RKO (cell line): ENCODE measurements at regions not wholly inside any gene's neighbourhood (a gene's known extent, or its start where the extent isn't known, plus 50 kb on each side); places are given as distances from the start of the nearest gene placed in this dataset.

ENCODE experiments used
- DNase-seq: peaks from one replicate; pipeline ENCODE4 v3.0.0-alpha.2; 2016; ENCODE audit warnings: low spot score

GRCh38 chr22:49506010-49506400, 321.7 kb downstream of the BRD1 start:
- DNase-seq: no peak

GRCh38 chr22:49505337-49506009, 322.2 kb downstream of the BRD1 start:
- DNase-seq: no peak

DNA sequence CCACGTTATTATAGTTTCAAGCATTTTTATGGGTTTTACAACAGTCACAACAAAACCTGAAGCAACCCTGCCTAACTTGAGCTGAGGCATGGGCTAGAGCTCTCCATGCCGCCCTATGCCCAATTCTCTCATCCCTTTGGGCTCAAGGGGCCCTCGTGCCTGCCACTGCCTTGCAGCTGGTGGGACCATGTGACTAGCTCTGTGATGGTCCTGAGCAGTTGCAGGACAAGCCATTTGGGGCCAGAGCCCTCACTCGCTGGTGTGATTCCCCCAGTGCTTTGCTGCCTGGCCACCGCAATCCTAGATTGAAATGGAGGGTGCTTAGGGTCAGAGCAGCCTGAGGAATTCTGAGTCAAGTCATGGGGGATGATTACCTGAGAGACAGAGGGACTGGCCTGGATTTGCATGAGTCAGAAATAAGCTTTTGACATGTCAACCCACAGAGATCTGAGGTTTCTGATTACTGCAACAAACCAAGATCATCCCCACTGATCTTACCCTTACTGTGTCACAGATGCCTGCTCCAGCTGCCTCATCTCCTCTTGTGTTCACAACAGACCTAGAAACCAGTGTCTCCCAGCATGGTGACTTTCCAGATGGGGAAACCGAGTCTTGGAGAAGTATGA, 323.7 kb downstream of the BRD1 start:
- no peak for DNase-seq

DNA sequence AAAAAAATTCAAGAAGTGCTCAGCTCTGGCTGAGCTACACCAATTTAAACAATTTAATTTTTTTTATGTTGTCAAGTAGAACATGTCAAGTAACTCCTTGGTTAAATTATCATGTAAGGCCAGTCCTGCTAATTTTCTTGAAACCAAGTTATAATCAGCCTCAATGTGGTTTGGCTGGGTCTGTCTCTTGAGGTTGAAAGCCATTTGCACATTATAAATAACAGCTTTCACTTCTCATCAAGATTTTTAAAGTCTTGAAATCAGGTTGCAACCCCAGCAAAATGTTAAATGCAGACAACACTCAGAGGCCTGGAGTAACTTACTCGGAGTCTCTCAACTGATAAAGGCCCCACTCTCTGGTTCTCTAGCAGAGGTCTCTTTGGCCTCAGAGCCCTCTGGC, 324.4 kb downstream of the BRD1 start:
- DNase-seq: no peak

DNA sequence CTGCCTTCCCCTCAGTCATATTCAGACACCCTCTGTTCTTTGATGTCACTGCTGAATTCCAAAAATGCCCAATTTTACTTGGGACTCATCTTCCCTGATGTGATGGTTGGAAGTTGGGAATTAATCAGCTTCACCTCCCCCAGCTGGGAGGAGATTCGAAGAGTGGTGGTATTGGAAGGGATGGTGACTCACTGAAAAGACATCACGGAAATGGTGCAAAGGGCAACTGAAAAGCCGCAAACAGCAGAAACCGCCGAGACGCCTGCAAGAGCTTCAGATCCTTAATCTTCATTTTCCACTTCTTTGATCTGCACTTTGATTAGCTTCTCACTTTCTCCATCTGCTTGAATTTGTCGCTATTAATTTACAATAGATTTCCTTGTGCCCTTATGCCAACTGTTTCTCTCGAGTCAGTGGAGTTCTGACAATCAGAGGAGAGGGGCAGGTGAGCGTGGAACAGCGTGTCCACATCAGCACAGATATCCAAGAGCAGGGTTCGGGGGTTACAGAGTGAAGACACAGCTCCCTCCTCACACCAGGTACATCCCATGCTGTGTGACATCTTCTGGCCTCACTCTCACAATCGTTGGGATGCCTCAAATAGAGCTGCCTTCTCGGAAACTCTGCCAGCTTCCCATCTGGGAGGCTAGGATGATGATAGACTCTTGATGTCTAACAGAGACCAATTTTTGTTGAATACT, 325.4 kb downstream of the BRD1 start:
- DNase-seq: no peak

GRCh38 chr22:49500942-49501395, 326.7 kb downstream of the BRD1 start:
- DNase-seq: no peak

DNA sequence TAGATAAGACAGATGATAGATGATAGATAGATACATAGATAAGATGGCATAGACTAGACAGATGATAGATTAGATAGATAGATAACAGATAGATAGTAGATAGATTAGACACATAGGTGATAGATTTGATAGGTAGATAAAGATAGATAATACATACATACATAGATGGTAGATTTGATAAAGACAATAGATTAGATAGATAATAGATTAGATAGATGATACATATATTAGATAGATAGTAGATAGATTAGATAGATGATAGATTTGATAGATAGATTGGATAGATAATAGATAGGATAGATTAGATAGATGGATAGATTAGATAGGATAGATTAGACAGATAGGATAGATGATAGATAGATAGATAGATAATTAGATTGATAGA, 327.6 kb downstream of the BRD1 start:
- DNase-seq: no peak

DNA sequence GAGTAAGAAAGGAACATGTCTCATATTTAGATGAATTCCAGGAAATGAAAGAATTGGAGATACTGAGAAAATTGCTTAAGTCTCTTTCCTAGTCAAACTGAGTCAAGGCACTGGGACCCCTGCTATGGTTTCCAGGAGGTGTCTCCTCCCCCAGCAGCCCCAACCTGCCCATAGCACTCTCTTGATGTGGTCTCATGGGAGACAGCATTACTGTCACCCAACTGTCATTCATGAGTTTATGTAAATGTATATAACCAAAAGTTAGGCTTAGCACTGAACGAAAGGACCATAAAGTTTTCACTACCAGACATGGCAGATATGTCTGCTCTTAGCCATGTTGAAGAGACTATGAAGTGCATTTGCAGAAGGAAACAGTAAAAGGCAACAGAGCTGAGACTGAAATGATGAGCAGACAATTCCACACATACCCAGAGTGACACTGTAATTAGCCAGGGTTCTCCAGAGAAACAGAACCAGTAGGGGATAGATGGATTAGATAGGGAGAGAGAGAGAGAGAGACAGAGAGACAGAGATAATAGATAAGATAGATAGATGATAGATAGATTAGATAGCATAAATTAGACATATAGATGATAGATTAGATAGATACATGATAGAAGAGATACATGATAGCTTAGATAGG, 328.1 kb downstream of the BRD1 start:
- DNase-seq: no peak

- peak; percentile 24 for DNase-seq
Observed at GRCh38 chr22:49497266-49497665, 330.4 kb downstream of the BRD1 start.

GRCh38 chr22:49494555-49494954, 333.1 kb downstream of the BRD1 start:
- DNase-seq: no peak

- DNase-seq: no peak
Observed at GRCh38 chr22:49492741-49493251, 334.9 kb downstream of the BRD1 start.

GRCh38 chr22:49492308-49492707, 335.4 kb downstream of the BRD1 start:
- no peak for DNase-seq

GRCh38 chr22:49491726-49492125, 335.9 kb downstream of the BRD1 start:
- DNase-seq: no peak

DNA sequence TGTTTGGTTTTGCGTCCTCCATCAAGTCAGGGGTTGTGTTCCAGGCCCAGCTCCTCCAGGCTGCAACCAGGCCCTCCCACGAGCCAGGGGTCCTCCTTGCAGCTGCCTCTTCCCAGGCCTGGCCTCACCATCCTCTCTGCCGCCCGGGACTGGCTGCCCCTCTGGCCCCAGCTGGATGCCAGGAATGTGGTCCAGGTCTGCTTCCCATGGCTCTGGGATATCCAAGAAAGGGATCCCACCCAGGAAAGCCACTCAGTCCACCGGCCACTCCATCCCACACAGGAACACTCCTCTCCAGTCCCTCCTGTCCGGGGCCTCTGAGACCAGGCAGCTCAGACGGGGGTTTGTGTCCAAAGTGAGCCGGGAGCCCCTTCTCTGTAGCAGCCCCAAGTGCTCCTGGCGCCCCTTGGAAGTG, 336.4 kb downstream of the BRD1 start:
- no peak for DNase-seq

GRCh38 chr22:49490692-49491091, 337.0 kb downstream of the BRD1 start:
- DNase-seq: no peak

DNA sequence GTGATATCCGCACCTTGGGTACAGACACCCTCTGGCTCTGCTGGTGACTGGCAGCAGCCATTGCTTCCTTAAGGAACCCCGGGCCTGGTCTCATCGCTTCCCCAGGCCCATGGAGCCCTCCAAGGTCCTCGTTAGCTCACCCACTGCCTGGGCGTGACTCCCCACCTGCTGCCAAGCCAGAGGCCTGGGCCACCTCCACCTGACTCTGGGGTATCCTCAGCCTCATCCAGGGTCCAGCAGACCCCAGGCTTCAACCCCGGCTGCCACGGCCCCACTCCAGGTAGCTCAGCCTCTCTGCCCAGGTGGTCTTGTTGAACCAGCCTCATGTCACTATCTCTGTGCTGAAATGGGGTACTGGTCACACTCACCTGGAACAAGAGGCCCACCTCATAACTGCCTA, 337.9 kb downstream of the BRD1 start:
- no peak for DNase-seq

DNA sequence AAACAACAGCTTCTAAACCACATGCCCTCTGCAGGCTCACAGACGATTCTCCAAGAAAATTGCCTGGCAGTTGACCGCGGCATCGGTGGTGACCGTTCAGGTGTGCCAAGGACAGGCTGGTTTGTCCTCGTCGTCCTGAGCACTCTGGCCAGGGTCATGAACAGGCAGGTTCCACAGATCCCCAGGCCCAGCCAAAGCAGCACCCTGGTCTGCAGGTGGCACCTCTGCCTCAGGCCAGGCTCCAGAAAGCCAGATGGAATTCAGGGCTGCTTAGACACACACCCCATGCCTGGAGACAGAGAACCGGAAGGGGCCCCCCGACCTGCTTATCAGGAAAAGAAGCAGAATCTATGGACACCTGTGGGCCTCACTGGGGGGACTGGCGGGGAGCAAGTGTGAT, 338.7 kb downstream of the BRD1 start:
- DNase-seq: no peak

GRCh38 chr22:49487950-49488349, 339.7 kb downstream of the BRD1 start:
- DNase-seq: no peak

DNA sequence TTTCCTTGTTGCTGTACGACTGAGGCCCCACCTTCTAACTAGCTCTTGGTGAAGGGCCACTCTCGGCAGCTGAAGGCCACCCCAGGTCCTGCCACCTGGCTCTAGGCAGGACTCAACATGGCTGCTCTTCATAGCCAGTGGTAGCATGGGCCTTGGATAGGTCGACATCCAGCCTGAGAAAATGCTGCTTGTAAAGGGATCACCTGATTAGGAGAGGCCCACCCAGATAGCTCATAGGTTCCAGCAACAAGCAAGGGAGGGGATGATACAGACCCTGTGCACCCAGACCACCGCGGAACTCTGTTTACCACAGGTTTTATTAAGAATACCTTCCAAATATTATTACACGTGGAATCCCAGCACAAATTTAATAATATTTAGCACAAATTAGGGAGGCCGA, 341.4 kb downstream of the BRD1 start:
- no peak for DNase-seq

- DNase-seq: no peak
Observed at GRCh38 chr22:49483946-49484345, 343.7 kb downstream of the BRD1 start.

GRCh38 chr22:49483281-49483870, 344.3 kb downstream of the BRD1 start:
- no peak for DNase-seq

GRCh38 chr22:49482811-49483210, 344.9 kb downstream of the BRD1 start:
- DNase-seq: no peak
